ENCODE measurements at regions not wholly inside any gene's neighbourhood (a gene's known extent, or its start where the extent isn't known, plus 50 kb on each side); places are given as distances from the start of the nearest gene placed in this dataset.

DNA sequence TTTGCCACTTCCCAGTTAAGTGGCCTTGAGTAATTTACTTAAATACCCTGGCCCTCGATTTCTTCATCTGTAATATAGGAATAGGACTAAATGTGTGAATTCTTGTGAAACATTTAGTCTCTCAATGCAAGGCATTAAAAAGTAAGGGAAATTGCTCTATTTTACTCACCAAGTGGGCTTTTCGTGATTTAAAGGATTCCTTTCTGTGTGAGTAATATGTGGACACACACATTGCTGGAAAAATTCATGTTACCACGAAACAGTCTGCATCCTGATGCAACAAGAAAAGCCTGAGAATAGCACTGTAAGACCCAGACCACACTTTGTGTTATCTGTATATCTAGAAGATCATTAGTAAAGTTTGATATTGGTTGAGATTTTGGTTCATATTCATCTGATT is 1243.0 kb upstream of the CDH9 start:
- no peak overlapping the region for H3K27ac Mint-ChIP-seq (ENCODE audit: unreplicated experiment)
- H3K36me3 Mint-ChIP-seq (ENCODE audit: low read depth): no peaks in the 10 kb centered on the region
- TF ChIP-seq, protein P1, sequence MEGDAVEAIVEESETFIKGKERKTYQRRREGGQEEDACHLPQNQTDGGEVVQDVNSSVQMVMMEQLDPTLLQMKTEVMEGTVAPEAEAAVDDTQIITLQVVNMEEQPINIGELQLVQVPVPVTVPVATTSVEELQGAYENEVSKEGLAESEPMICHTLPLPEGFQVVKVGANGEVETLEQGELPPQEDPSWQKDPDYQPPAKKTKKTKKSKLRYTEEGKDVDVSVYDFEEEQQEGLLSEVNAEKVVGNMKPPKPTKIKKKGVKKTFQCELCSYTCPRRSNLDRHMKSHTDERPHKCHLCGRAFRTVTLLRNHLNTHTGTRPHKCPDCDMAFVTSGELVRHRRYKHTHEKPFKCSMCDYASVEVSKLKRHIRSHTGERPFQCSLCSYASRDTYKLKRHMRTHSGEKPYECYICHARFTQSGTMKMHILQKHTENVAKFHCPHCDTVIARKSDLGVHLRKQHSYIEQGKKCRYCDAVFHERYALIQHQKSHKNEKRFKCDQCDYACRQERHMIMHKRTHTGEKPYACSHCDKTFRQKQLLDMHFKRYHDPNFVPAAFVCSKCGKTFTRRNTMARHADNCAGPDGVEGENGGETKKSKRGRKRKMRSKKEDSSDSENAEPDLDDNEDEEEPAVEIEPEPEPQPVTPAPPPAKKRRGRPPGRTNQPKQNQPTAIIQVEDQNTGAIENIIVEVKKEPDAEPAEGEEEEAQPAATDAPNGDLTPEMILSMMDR (IDR thresholded peaks at IDR 0.05): no peak
- no peak for DNase-seq (ENCODE audit: low spot score)
- peaks cover 5% of the 10 kb centered on the region for H3K4me1 Mint-ChIP-seq (ENCODE audit: low read depth)
- no peaks in the 10 kb centered on the region for H3K9me3 Mint-ChIP-seq (ENCODE audit: low read depth)
- H3K4me3 Mint-ChIP-seq (ENCODE audit: unreplicated experiment): no peak overlapping the region
- H3K27me3 Mint-ChIP-seq (ENCODE audit: low read depth): no peaks in the 10 kb centered on the region

DNA sequence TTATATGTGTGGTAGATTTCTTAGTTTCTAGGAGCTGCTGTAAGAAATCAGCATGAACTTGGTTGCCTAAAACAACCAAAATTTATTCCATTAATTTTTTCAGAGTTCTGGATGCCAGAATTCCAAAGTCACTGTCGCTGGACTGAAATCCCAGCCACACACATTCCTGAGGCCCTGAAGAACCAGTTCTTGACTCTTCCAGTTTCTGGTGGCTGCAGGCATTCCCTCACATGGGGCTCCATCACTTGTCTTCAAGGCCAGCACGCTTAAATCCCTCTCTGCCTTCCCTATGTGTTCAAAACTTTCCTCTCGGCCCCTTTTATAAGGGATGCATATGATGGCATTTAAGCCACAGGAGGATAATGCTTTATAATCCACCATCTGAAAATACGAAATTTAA is 1237.5 kb upstream of the CDH9 start:
- Mint-ChIP-seq H3K27me3 (ENCODE audit: low read depth) (peaks cover 15% of the 10 kb centered on the region), H3K4me3 (ENCODE audit: unreplicated experiment) (no peak overlapping the region), H3K4me1 (ENCODE audit: low read depth) (no peaks in the 10 kb centered on the region), H3K9me3 (ENCODE audit: low read depth) (peaks cover 7% of the 10 kb centered on the region), H3K36me3 (ENCODE audit: low read depth) (peaks cover 2% of the 10 kb centered on the region), H3K27ac (ENCODE audit: unreplicated experiment) (no peak overlapping the region)
- TF ChIP-seq, protein P1 (IDR thresholded peaks at IDR 0.05): no peak
- no peak for DNase-seq (ENCODE audit: low spot score)

DNA sequence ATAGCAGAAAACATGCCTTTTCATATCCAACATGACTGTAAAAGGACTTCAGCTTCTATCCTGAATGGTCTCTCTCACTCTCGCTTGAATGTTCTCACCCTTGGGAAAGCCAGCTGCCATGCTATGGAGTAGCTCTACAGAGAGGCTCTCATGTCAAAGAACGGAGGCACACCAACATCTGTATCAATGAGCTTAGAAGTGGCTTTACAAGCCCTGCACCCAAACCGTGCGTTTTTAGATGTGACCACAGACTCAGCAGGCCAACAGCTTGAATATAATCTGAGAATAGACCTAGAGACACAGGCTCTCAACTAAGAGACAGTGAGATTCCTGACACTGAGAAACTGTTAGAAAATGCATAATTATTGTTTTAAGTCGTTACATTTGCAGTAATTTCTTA is 1231.6 kb upstream of the CDH9 start:
- peaks cover 7% of the 10 kb centered on the region for H3K9me3 Mint-ChIP-seq (ENCODE audit: low read depth)
- TF ChIP-seq, protein P1 (IDR thresholded peaks at IDR 0.05): no peak
- no peak overlapping the region for H3K27ac Mint-ChIP-seq (ENCODE audit: unreplicated experiment)
- no peak overlapping the region for H3K4me3 Mint-ChIP-seq (ENCODE audit: unreplicated experiment)
- no peaks in the 10 kb centered on the region for H3K4me1 Mint-ChIP-seq (ENCODE audit: low read depth)
- H3K27me3 Mint-ChIP-seq (ENCODE audit: low read depth): peaks cover 20% of the 10 kb centered on the region
- no peak for DNase-seq (ENCODE audit: low spot score)
- H3K36me3 Mint-ChIP-seq (ENCODE audit: low read depth): peaks cover 2% of the 10 kb centered on the region

- H3K4me1 Mint-ChIP-seq (ENCODE audit: low read depth): no peaks in the 10 kb centered on the region
- H3K27ac Mint-ChIP-seq (ENCODE audit: unreplicated experiment): no peak overlapping the region
- DNase-seq (ENCODE audit: low spot score): no peak
- H3K9me3 Mint-ChIP-seq (ENCODE audit: low read depth): no peaks in the 10 kb centered on the region
- TF ChIP-seq, protein P1 (IDR thresholded peaks at IDR 0.05): no peak
- peaks cover 8% of the 10 kb centered on the region for H3K27me3 Mint-ChIP-seq (ENCODE audit: low read depth)
- H3K36me3 Mint-ChIP-seq (ENCODE audit: low read depth): no peaks in the 10 kb centered on the region
- H3K4me3 Mint-ChIP-seq (ENCODE audit: unreplicated experiment): no peak overlapping the region
Measured at GRCh38 chr5:28265877-28266276, 1227.5 kb upstream of the CDH9 start.

- peaks cover 2% of the 10 kb centered on the region for H3K4me1 Mint-ChIP-seq (ENCODE audit: low read depth)
- no peaks in the 10 kb centered on the region for H3K36me3 Mint-ChIP-seq (ENCODE audit: low read depth)
- TF ChIP-seq, protein P1 (IDR thresholded peaks at IDR 0.05): no peak
- no peak for DNase-seq (ENCODE audit: low spot score)
- H3K27ac Mint-ChIP-seq (ENCODE audit: unreplicated experiment): no peak overlapping the region
- no peak overlapping the region for H3K4me3 Mint-ChIP-seq (ENCODE audit: unreplicated experiment)
- peaks cover 2% of the 10 kb centered on the region for H3K27me3 Mint-ChIP-seq (ENCODE audit: low read depth)
- H3K9me3 Mint-ChIP-seq (ENCODE audit: low read depth): peaks cover 8% of the 10 kb centered on the region
Measured at GRCh38 chr5:28254846-28255245, 1216.5 kb upstream of the CDH9 start.
